Hematopoietic multipotent progenitor cell treated with erythropoietin and hydrocortisone succinate and interleukin-3 and kit ligand, for 15 days (in vitro differentiated cells): ENCODE measurements at regions not wholly inside any gene's neighbourhood (a gene's known extent, or its start where the extent isn't known, plus 50 kb on each side); places are given as distances from the start of the nearest gene placed in this dataset.
"Not testable (repeated sequence)": the region's sequence is repeated elsewhere in the genome, so short reads cannot be mapped to it uniquely, and the experiment has no call there.

Experiments used
- DNase-seq: peaks from one replicate; pipeline ENCODE4 v3.0.0-alpha.2; 2015; ENCODE audit warnings: low spot score

GRCh38 chr1:224533517-224533916, 82.6 kb upstream of the CNIH3 start:
- DNase-seq: no peak

- DNase-seq: no peak
These were observed 81.4 kb upstream of the CNIH3 start for GRCh38 chr1:224534731-224535130.

GRCh38 chr1:224535641-224536040, 80.5 kb upstream of the CNIH3 start:
- no peak for DNase-seq

- no peak for DNase-seq
These were observed 76.1 kb upstream of the CNIH3 start for GRCh38 chr1:224539971-224540370.

GRCh38 chr1:224540535-224540934, 75.6 kb upstream of the CNIH3 start:
- DNase-seq: no peak

GRCh38 chr1:224541072-224541790, 74.9 kb upstream of the CNIH3 start:
- DNase-seq: no peak

GRCh38 chr1:224541901-224542630, 74.1 kb upstream of the CNIH3 start:
- DNase-seq: no peak

GRCh38 chr1:224542783-224543440, 73.2 kb upstream of the CNIH3 start:
- no peak for DNase-seq

GRCh38 chr1:224543453-224543852, 72.7 kb upstream of the CNIH3 start:
- no peak for DNase-seq

- no peak for DNase-seq
These were observed 71.6 kb upstream of the CNIH3 start for GRCh38 chr1:224544346-224545110.

- no peak for DNase-seq
These were observed 70.5 kb upstream of the CNIH3 start for GRCh38 chr1:224545571-224545970.

GRCh38 chr1:224548676-224549075, 67.4 kb upstream of the CNIH3 start:
- no peak for DNase-seq

- not testable (repeated sequence) for DNase-seq
These were observed 64.9 kb upstream of the CNIH3 start for GRCh38 chr1:224551189-224551588.

GRCh38 chr1:224554056-224554455, 62.1 kb upstream of the CNIH3 start:
- no peak for DNase-seq

- no peak for DNase-seq
These were observed 61.4 kb upstream of the CNIH3 start for GRCh38 chr1:224554620-224555259.

- DNase-seq: no peak
These were observed 57.2 kb upstream of the CNIH3 start for GRCh38 chr1:224558904-224559303.

- DNase-seq: no peak
These were observed 56.0 kb upstream of the CNIH3 start for GRCh38 chr1:224559981-224560728.

GRCh38 chr1:224562881-224563280, 53.2 kb upstream of the CNIH3 start:
- DNase-seq: not testable (repeated sequence)

- DNase-seq: no peak
These were observed 52.5 kb upstream of the CNIH3 start for GRCh38 chr1:224563666-224564065.

GRCh38 chr1:224564454-224565084, 51.5 kb upstream of the CNIH3 start:
- DNase-seq: no peak

- DNase-seq: no peak
These were observed 50.9 kb upstream of the CNIH3 start for GRCh38 chr1:224565186-224565585.
